OCI-M1 (cell line): ENCODE measurements at regions not wholly inside any gene's neighbourhood (a gene's known extent, or its start where the extent isn't known, plus 50 kb on each side); places are given as distances from the start of the nearest gene placed in this dataset.
"Not testable (repeated sequence)": the region's sequence is repeated elsewhere in the genome, so short reads cannot be mapped to it uniquely, and the experiment has no call there.

Source experiments
- DNase-seq: peaks from one replicate; lab custom pipeline; 2025; lab: John Stamatoyannopoulos, UW

DNA sequence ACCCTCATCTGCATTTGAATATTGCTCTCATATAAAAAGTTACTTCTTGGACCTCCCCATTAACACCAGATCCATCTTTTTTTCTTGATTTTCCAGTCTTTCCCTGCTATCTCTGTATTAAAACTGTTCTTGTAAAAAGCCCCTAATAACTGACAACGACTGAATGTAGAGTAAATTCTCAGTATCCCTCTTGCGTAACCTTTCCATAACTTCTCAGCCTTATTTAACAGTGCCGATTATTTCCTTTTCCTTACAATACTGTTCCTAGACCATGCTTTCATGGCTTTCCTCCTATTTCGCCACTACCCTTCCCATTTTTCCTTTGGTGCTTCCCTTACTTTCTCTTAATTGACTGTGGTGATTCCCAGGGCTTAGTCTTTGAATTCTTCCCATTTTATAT, 348.9 kb upstream of the DSEL start:
- no peak for DNase-seq

GRCh38 chr18:67864677-67865340, 348.3 kb upstream of the DSEL start:
- DNase-seq, result peak; percentile 11

DNA sequence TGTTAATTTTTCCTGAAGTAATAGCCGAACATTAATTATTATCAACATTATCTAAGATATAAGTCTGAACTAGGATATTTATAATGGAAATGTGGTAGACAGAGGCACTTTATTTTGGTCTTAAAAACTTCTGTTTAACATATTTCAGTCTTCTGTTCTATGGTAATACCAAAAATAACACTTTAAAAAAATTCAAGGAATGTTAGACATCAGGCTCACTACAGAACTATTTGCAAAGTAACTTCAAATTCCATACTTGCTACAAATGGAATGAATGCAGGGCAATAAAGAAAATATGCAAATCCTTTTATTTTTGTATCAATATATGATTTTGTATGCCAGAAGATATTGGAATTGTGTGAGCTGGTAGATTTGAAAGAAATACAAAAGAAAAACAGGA, 345.5 kb upstream of the DSEL start:
- DNase-seq, result no peak

- DNase-seq, result no peak
Observed at GRCh38 chr18:67854340-67854739, 337.8 kb upstream of the DSEL start.

- DNase-seq, result no peak
Observed at GRCh38 chr18:67846422-67847098, 330.0 kb upstream of the DSEL start.

GRCh38 chr18:67845035-67845434, 328.5 kb upstream of the DSEL start:
- peak; percentile 67 for DNase-seq

DNA sequence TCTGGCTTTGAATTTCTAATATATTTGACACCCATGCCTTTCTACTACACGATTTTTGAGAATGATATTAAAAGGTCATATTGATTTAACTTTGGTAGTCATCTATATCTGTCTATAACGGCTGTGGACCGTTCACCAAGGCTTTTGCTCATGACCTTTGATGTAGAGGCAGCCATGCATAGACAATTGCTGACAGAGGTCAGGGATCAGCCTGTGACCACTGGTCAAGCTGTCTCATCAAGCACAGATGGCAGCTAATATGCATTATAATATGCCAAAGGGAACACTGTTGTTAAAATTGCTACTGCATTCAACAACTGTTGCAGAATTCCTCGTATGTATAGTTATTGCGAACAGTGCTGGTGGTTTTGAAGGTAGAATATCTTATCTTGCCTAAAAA, 323.9 kb upstream of the DSEL start:
- no peak for DNase-seq

DNA sequence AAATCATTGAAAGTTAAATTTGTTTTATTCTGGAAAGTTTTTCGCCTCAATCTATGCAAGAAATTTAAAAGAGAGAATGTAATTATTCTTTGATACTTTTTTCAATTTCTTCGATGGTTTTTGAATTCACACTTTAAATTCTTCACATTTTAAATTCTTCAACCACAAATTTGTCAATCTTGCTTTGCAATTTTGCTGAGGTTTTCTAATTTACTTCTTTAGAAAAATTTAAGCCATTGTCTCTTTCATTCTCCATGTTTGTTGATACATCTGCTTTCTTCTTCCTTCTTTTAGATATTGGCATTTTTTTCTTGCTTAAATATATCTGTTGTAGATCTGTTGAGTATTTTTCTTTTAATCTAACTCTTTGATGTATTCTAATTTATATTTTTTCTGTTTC, 301.9 kb upstream of the DSEL start:
- no peak for DNase-seq

GRCh38 chr18:67815280-67815679, 298.8 kb upstream of the DSEL start:
- no peak for DNase-seq

GRCh38 chr18:67813380-67814028, 297.0 kb upstream of the DSEL start:
- DNase-seq, result peak; percentile 28

DNA sequence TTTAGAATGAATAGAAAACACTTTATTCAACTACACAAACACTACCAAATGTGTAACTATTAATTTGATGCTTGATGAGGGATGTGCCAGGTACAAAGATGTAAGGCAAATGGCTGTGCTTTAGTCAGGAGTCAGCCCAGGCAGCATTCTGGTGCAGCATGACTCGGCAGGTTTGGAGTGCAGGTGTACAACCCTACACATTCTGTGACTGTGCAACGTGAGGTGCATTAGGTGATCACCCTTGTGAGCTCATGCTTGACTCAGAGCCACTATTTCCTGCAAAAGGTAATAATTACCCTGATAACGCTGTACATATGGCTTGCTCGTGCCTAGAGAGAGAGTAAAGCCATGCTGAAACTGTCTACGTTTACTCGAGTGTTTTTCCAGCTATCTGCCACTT, 288.7 kb upstream of the DSEL start:
- DNase-seq, result peak; percentile 23

GRCh38 chr18:67794521-67794920, 278.0 kb upstream of the DSEL start:
- peak; percentile 76 for DNase-seq

GRCh38 chr18:67790527-67790926, 274.0 kb upstream of the DSEL start:
- DNase-seq, result no peak

- DNase-seq, result no peak
Observed at GRCh38 chr18:67789165-67789545, 272.6 kb upstream of the DSEL start.

DNA sequence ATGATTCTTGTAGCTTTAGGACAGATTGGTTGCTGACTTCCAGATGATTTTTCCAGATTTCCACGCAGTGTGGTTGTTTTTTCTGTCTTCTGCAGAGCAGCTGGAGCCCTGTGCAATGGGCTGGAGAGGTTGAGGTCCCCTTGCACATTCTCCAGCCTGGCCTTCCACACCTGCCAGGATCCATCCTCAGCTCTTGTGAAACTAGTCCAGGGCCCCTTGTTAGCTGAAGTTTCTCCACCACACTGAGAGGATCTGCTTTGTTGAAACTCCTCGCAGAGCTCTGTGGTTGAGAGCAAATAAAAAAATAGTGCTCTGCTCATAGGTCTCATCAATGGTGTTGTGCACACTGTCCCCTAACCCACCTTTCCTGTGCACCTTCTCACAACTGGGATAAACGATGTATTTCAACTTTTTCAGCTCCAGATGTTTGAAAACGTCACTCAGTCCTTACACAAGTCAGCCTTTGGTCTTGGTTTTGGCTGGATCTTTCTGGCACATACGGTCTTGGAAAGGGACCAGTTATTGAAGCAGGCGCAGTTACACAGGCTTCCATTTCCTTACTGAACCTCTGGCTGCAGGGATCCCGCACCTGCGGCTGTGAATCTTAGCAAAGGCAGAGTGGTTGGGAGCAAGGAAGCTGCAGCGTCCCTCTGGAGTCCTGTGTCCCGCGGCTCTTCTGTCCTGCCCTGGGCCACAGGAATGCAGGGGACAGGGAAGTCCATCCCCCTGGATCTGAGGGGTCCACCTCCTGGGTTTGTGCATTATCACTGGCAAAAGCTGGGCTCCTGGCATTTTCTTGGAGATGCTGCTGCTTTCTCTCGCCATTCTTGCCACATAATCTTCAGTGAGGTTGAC, 272.0 kb upstream of the DSEL start:
- DNase-seq, result no peak

- peak; percentile 91 for DNase-seq
Observed at GRCh38 chr18:67783196-67783946, 266.9 kb upstream of the DSEL start.

DNA sequence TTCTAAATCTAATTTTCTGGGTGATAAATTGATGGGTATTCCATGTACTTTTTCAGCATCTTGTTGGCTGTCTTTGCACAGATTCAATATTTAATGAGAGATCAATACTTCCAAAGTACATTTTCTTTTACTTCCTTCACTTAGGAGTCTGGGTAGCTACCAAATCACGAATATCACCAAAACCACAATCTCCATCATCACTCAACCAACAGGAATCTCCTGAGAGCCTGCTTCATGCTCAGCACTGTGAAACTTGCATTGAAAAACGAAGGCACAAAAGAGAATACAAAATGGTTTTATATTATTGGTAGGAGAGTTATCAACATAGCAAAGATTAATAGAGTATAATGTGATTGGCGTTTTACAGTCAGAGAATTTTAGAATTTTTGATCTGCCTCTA, 261.5 kb upstream of the DSEL start:
- no peak for DNase-seq

- DNase-seq, result no peak
Observed at GRCh38 chr18:67776929-67777328, 260.4 kb upstream of the DSEL start.

GRCh38 chr18:67771271-67771670, 254.8 kb upstream of the DSEL start:
- no peak for DNase-seq

GRCh38 chr18:67770520-67770919, 254.0 kb upstream of the DSEL start:
- DNase-seq, result no peak

GRCh38 chr18:67766930-67767329, 250.4 kb upstream of the DSEL start:
- DNase-seq, result no peak

DNA sequence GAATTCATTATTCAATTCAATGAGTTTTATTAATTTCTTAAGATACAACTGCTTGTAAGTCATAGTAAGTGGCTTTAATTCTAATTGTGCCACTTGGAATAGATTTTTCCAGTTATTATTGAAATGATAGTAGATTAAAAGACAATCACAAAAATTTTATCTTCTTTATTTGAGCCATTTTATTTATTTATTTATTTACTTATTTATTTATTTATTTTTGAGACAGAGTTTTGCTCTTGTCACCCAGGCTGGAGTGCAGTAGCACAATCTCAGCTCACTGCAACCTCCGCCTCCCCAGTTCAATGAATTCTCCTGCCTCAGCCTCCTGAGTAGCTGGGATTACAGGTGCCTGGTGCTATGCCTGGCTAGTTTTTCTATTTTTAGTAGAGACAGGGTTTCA, 235.7 kb upstream of the DSEL start:
- DNase-seq, result not testable (repeated sequence)
